HEK293T (cell line): ENCODE measurements at regions not wholly inside any gene's neighbourhood (a gene's known extent, or its start where the extent isn't known, plus 50 kb on each side); places are given as distances from the start of the nearest gene placed in this dataset.
"Not testable (repeated sequence)": the region's sequence is repeated elsewhere in the genome, so short reads cannot be mapped to it uniquely, and the experiment has no call there.

Experiments used
- ARNT ChIP-seq: fragments of 450-650 bp; IDR thresholded peaks from 2 replicates; pipeline ENCODE4 v1.6.1; 2017; ENCODE audit warnings: mild to moderate bottlenecking
- BHLHE40 ChIP-seq: fragments of 450-650 bp; IDR thresholded peaks from 2 replicates; pipeline ENCODE4 v1.6.1; 2016; ENCODE audit warnings: mild to moderate bottlenecking, moderate library complexity, borderline replicate concordance
- HDGF ChIP-seq: fragments of 450-650 bp; IDR thresholded peaks from 2 replicates; pipeline ENCODE4 v1.6.1; 2017; ENCODE audit warnings: antibody characterized with exemption, borderline replicate concordance
- L3MBTL2 ChIP-seq: fragments of 450-650 bp; conservative IDR thresholded peaks from 2 replicates; pipeline ENCODE4 v1.6.1; 2016; ENCODE audit warnings: mild to moderate bottlenecking
- LEF1 ChIP-seq: fragments of 450-650 bp; IDR thresholded peaks from 2 replicates; pipeline ENCODE4 v1.6.1; 2017; ENCODE audit warnings: mild to moderate bottlenecking, borderline replicate concordance
- NFRKB ChIP-seq: fragments of 450-650 bp; IDR thresholded peaks from 2 replicates; pipeline ENCODE4 v1.6.1; 2016; ENCODE audit warnings: mild to moderate bottlenecking, moderate library complexity
- SP1 ChIP-seq: fragments of 450-650 bp; IDR thresholded peaks from 2 replicates; pipeline ENCODE4 v1.6.1; 2017
- TARDBP ChIP-seq: fragments of 450-650 bp; IDR thresholded peaks from 2 replicates; pipeline ENCODE4 v1.6.1; 2016
- ZNF384 ChIP-seq: fragments of 450-650 bp; IDR thresholded peaks from 2 replicates; pipeline ENCODE4 v1.6.1; 2016
- TF ChIP-seq, protein P1 (sequence below): fragments of 450-650 bp; IDR thresholded peaks from 2 replicates; pipeline ENCODE4 v1.6.1; 2016

GRCh38 chr15:21280272-21280671, 160.0 kb downstream of the POTEB3 start:
- TF ChIP-seq SP1, TARDBP, LEF1, BHLHE40, L3MBTL2, ARNT, ZNF384, HDGF, NFRKB: not testable (repeated sequence)
- TF ChIP-seq, protein P1, sequence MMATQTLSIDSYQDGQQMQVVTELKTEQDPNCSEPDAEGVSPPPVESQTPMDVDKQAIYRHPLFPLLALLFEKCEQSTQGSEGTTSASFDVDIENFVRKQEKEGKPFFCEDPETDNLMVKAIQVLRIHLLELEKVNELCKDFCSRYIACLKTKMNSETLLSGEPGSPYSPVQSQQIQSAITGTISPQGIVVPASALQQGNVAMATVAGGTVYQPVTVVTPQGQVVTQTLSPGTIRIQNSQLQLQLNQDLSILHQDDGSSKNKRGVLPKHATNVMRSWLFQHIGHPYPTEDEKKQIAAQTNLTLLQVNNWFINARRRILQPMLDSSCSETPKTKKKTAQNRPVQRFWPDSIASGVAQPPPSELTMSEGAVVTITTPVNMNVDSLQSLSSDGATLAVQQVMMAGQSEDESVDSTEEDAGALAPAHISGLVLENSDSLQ: not testable (repeated sequence)
